A673 (cell line): ENCODE measurements at regions not wholly inside any gene's neighbourhood (a gene's known extent, or its start where the extent isn't known, plus 50 kb on each side); places are given as distances from the start of the nearest gene placed in this dataset.
"Not testable (repeated sequence)": the region's sequence is repeated elsewhere in the genome, so short reads cannot be mapped to it uniquely, and the experiment has no call there.

Experiments
- BruUV-seq: library from RNA; stranded (reverse); fragments of 400-500 nt; replicated peaks from 2 replicates; lab custom pipeline; 2021; lab: Mats Ljungman, UMichigan
- CTCF ChIA-PET: fragments of 300-600 bp; sonication (Branson Sonifier 250); formaldehyde crosslinking; loops from one replicate; lab custom pipeline; 2022; ENCODE audit warnings: antibody characterized with exemption; lab: Charles Lee
- POLR2A ChIA-PET: fragments of 300-600 bp; sonication (Branson Sonifier 250); formaldehyde crosslinking; loops from one replicate; lab custom pipeline; 2022; ENCODE audit warnings: antibody characterized with exemption; ENCODE audit not compliant: low non-redundant PET; lab: Charles Lee
- DNase-seq: peaks from one replicate; pipeline ENCODE4 v3.0.0-alpha.2; 2015; ENCODE audit warnings: low spot score
- H3K27ac ChIP-seq: fragments of 200-600 bp; sonication (generic); 2 replicates; pipeline ENCODE4 v1.5.1; 2016; ENCODE audit warnings: mixed run types, low read depth, mild to moderate bottlenecking, mixed read lengths, antibody characterized with exemption, low read length; ENCODE audit not compliant: poor library complexity, severe bottlenecking
- H3K27me3 ChIP-seq: fragments of 200-600 bp; sonication (generic); replicated peaks from 2 replicates; pipeline ENCODE4 v1.6.1; 2017; ENCODE audit warnings: mixed run types, low read depth, mild to moderate bottlenecking, mixed read lengths, antibody characterized with exemption, low read length; ENCODE audit not compliant: insufficient read depth, poor library complexity
- H3K36me3 ChIP-seq: fragments of 200-600 bp; sonication (generic); 2 replicates; pipeline ENCODE4 v1.6.1; 2016; ENCODE audit warnings: mixed run types, mild to moderate bottlenecking, mixed read lengths, antibody characterized with exemption, low read length; ENCODE audit not compliant: insufficient read depth, poor library complexity, severe bottlenecking
- H3K4me1 ChIP-seq: fragments of 200-600 bp; sonication (generic); 2 replicates; pipeline ENCODE4 v1.6.1; 2017; ENCODE audit warnings: mixed run types, mild to moderate bottlenecking, mixed read lengths, antibody characterized with exemption, low read length; ENCODE audit not compliant: insufficient read depth, poor library complexity, severe bottlenecking
- H3K4me3 ChIP-seq: fragments of 200-600 bp; sonication (generic); 2 replicates; pipeline ENCODE4 v1.5.1; 2016; ENCODE audit warnings: low read depth, mixed run types, mild to moderate bottlenecking, mixed read lengths, low read length; ENCODE audit not compliant: poor library complexity, severe bottlenecking
- H3K9me3 ChIP-seq: fragments of 200-600 bp; sonication (generic); 2 replicates; pipeline ENCODE4 v1.6.1; 2016; ENCODE audit warnings: mixed run types, low read depth, mild to moderate bottlenecking, mixed read lengths, antibody characterized with exemption, low read length; ENCODE audit not compliant: poor library complexity, severe bottlenecking
- intact Hi-C: fragments of 100-400 bp; cut with micrococcal nuclease; formaldehyde crosslinking; loops from one replicate; pipeline ENCODE4 v1.10.0; 2022; ENCODE audit not compliant: unreplicated experiment

DNA sequence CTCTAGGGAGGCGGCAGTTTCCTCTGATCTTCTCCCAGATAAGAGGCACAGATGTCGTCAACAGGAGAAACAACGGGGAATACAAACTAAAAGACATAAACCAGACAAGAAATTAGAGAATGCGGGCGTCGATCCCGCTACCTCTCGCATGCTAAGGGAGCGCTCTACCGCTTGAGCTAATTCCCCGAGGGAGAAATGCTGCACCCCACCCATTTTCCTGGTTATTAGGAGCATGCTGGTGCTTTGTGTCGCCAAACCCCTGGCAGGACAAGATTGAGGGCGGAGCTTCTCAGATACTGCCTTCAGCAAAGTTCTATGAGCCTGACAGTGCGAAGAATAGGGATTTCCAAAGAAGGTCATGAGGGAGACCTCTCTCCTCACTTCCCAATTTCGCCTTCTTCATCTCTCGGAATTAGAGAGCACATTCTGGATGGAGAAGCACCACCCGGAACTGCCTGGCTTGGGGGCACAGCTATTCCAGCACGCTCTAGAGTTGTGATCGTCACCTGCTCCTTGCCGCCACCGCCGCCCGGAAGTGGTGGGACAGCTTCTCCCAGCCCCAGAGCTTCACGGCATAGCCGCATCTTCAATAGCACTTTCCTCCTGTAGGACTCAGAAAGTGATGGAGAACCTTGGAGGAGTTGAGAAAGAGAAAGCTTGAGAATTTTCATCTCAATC is 475.4 kb downstream of the PRIM2 start:
- H3K4me1 ChIP-seq, intact Hi-C loops, POLR2A ChIA-PET, H3K9me3 ChIP-seq, CTCF ChIA-PET, H3K36me3 ChIP-seq, H3K27ac ChIP-seq: not testable (repeated sequence)
- BruUV-seq: TSS peak; percentile 90
- Histone ChIP-seq H3K27me3 (peaks cover 34% of the 10 kb centered on the region), H3K4me3 (peak overlapping the region; percentile 14)
- peak; percentile 62 for DNase-seq

DNA sequence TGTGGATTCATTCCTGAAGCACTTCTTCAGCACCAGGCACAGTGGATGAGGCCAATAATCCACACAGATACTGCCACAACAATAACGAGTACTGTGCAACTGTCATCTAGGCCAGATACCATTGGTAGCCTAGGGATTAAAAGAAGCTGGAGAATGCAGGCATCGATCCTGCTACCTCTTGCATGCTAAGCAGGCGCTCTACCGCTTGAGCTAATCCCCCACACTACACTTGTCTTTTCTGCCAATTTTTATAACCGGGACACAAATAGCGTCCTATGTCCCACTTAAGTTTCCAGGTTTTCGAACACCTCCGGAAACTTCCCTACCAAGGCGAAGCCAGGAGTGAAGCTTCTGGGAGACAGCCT is 475.9 kb downstream of the PRIM2 start:
- CTCF ChIA-PET, H3K27ac ChIP-seq, POLR2A ChIA-PET, H3K4me1 ChIP-seq, intact Hi-C loops, H3K36me3 ChIP-seq, H3K9me3 ChIP-seq, BruUV-seq, H3K4me3 ChIP-seq: not testable (repeated sequence)
- peak; percentile 30 for DNase-seq
- H3K27me3 ChIP-seq: peaks cover 34% of the 10 kb centered on the region

DNA sequence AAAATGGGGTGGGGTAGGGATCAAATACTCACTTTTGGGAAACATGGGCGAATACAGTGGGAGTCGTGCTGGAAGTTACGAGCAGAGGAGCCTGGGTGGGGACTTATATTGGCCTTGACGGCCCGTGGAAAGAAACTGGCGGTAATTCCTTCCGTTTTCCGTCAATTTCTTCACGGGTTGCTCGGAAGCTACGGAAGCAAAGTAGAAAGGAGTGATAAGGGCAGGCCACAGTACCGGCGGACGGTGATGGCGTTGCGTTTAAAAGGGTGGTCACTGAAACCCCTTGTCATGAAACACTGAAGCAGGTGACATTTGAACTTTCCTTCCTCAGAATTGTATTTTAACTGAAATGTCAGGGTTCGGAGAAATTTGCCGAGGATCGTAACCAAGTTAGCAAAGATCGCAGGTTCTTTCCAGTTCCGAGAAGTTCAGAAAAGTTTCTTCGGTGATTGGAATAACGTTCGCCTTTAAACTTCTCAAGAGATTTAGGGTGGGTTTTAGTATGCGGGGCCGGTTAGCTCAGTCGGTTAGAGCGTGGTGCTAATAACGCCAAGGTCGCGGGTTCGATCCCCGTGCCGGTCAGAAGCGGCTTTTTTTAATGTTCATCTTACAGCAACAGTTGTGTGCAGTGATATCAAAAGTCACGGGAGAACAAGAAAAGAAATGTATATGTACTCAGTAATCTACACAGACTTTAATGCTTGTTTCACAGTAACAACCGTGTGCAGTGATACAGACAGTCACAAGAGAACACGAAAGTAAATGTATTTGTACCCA is 482.5 kb downstream of the PRIM2 start:
- H3K27ac ChIP-seq, intact Hi-C loops, H3K9me3 ChIP-seq, H3K4me1 ChIP-seq, H3K36me3 ChIP-seq, POLR2A ChIA-PET, CTCF ChIA-PET: not testable (repeated sequence)
- TSS peak; percentile 100 for BruUV-seq
- H3K4me3 ChIP-seq: peak overlapping the region; percentile 41
- H3K27me3 ChIP-seq: peaks cover 14% of the 10 kb centered on the region
- peak; percentile 82 for DNase-seq

DNA sequence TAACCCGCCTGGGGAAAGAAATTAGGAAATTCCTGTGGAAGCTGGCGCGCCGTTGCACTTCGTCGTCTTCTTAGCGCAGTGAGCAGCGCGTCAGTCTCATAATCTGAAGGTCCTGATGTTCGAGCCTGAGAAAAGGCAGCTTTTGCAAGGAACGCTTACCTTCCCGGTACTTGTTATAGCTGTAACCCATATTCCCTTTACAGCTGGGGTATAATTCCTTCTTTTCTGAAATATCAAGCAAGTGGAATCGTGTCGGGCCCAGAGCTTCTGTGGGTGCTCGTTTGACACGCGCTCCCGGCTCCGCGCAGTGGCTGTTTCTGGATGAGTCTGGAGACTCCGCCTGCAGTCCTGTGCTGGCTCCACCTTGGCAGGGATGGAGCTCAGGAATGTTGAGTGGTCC is 491.2 kb downstream of the PRIM2 start:
- peaks cover 46% of the 10 kb centered on the region for H3K27me3 ChIP-seq
- intact Hi-C loops, H3K4me1 ChIP-seq, H3K27ac ChIP-seq, CTCF ChIA-PET, H3K4me3 ChIP-seq, H3K36me3 ChIP-seq, POLR2A ChIA-PET, BruUV-seq, H3K9me3 ChIP-seq: not testable (repeated sequence)
- peak; percentile 38 for DNase-seq

DNA sequence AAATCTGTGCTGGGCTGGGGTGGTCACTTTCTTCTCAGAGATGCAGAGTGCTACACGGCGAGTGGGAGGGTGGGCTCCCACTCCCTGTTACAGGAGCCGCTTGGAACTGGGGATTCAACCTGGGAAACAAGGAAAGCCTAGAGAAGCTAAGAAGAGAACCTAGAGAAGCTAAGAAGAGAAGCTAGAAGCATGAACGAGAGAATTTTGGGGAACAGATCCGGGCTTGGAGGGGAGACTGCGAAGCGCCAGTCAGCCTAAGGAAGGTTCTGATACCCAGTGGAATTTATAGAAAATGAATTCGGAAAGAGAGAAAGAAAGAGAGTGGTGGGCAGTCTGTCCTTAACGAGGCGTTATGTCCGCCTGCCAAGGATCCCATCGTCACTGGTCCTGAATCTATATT is 492.0 kb downstream of the PRIM2 start:
- H3K27me3 ChIP-seq: peaks cover 49% of the 10 kb centered on the region
- H3K4me1 ChIP-seq, H3K4me3 ChIP-seq, DNase-seq, H3K36me3 ChIP-seq, intact Hi-C loops, POLR2A ChIA-PET, BruUV-seq, CTCF ChIA-PET, H3K27ac ChIP-seq, H3K9me3 ChIP-seq: not testable (repeated sequence)

DNA sequence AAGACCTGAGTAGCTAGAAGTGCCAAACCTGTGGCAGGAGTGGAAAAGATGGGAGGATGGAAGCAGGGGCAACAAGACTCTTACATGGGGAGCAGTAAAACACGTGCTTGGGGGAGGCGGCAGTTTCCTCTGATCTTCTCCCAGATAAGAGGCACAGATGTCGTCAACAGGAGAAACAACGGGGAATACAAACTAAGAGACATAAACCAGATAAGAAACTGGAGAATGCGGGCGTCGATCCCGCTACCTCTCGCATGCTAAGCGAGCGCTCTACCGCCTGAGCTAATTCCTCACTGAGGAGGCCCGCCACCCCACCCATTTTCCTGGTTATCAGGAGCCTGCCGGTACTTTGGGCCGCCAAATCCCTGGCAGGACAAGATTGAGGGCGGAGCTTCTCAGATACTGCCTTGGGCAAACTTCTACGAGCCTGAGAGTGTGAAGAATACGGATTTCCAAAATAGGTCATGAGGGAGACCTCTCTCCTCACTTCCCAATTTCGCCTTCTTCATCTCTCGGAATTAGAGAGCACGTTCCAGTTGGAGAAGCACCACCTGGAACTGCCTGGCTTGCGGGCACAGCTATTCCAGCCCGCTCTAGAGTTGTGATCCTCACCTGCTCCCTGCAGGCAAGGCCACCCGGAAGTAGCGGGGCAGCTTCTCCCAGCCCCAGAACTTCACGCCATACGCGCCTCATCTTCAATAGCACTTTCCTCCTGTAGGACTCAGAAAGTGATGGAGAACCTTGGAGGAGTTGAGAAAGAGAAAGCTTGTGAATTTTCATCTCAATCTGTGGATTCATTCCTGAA is 496.0 kb downstream of the PRIM2 start:
- H3K4me3 ChIP-seq, H3K4me1 ChIP-seq, POLR2A ChIA-PET, CTCF ChIA-PET, BruUV-seq, H3K36me3 ChIP-seq, H3K9me3 ChIP-seq, intact Hi-C loops, H3K27ac ChIP-seq: not testable (repeated sequence)
- peak; percentile 53 for DNase-seq
- H3K27me3 ChIP-seq: peaks cover 63% of the 10 kb centered on the region

DNA sequence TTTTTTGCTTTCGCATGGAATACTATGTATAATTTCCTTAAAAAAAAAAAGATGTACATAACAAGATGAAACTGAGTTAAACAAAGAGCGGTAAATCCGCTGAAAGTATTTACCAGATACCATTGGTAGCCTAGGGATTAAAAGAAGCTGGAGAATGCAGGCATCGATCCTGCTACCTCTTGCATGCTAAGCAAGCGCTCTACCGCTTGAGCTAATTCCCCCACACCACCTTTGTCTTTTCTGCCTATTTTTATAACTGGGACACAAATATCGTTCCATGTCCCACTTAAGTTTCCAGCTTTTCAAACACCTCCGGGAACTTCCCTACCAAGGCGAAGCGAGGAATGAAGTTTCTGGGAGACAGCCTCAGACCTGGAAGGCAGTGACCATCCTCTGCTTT is 498.4 kb downstream of the PRIM2 start:
- CTCF ChIA-PET, H3K4me3 ChIP-seq, H3K9me3 ChIP-seq, H3K4me1 ChIP-seq, POLR2A ChIA-PET, intact Hi-C loops, H3K27ac ChIP-seq, H3K36me3 ChIP-seq, DNase-seq, BruUV-seq: not testable (repeated sequence)
- peaks cover 48% of the 10 kb centered on the region for H3K27me3 ChIP-seq
